ENCODE measurements at regions not wholly inside any gene's neighbourhood (a gene's known extent, or its start where the extent isn't known, plus 50 kb on each side); places are given as distances from the start of the nearest gene placed in this dataset.

DNA sequence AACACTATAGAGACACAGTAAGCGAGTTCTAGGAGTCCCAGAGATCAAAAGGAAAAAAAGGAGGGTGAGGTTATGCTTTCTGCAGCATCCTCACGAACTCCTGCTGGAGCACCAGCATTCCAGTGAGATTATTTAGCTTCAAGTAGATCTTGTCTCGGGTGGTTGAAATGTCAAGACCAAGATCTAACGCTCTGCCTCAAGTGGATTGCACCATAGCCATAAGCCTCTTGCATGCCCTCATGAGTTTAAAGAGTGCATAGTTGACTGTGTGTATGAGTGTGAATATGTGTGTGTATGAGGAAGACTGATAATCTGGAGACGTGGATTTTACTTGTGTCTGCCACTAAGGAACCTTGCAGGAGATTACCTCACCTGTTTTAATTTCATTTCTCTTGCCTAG, 335.3 kb upstream of the ADAMTSL1 start:
- no peak overlapping the region for H3K4me3 ChIP-seq (ENCODE audit: control insufficient read depth in 1 of 7, extremely low read depth in 1 of 7, insufficient read depth in 4 of 7, low read depth in 2 of 7, low read length in 6 of 7)
- no peaks in the 10 kb centered on the region for H3K4me1 ChIP-seq (ENCODE audit: control extremely low read depth in 1 of 4, control insufficient read depth in 4 of 4, insufficient read depth in 4 of 4, low read length in 3 of 4)
- H3K27me3 ChIP-seq (replicated peaks in 2 of 5; ENCODE audit: control insufficient read depth in 4 of 5, insufficient read depth in 5 of 5, low read length in 4 of 5), result no peaks in the 10 kb centered on the region
- no peaks in the 10 kb centered on the region for H3K9me3 ChIP-seq (ENCODE audit: control extremely low read depth in 1 of 5, control insufficient read depth in 4 of 5, insufficient read depth in 2 of 5, low read depth in 1 of 5, low read length in 4 of 5)
- CTCF ChIA-PET, result no interaction called here
- H3K27ac ChIP-seq (ENCODE audit: insufficient read depth in 1 of 2, low read depth in 1 of 2, low read length in 2 of 2, poor library complexity in 1 of 2, severe bottlenecking in 2 of 2), result no peak overlapping the region
- DNase-seq, result no peak
- no peaks in the 10 kb centered on the region for H3K36me3 ChIP-seq (ENCODE audit: control insufficient read depth in 4 of 4, insufficient read depth in 4 of 4, low read length in 3 of 4)
- WGBS (ENCODE audit: insufficient coverage), result 70% methylated on average over 5 of the region's 5 CpGs
- POLR2A ChIA-PET, result no interaction called here

DNA sequence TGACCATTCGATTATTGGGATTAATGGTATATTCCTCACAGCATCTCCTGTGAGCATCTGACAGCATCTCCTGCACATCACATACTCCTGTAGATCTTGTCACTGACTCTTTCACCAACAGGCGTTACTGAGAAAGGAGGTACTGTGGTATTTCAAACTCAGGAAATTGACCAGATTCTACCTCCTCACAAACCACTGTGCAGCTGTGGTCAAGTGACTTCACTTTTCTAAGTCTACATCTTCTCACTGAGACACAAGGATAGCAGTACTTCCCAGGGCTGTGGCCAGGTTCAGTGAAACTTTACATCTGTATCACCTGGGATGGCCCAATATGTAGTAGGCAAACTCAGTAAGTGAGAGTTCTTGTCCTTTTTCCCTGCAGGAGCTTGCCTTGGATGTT, 332.3 kb upstream of the ADAMTSL1 start:
- Histone ChIP-seq H3K27me3 (replicated peaks in 2 of 5; ENCODE audit: control insufficient read depth in 4 of 5, insufficient read depth in 5 of 5, low read length in 4 of 5) (peaks cover 0 to 2% (median 0%) of the 10 kb centered on the region in 5 experiments), H3K4me1 (ENCODE audit: control extremely low read depth in 1 of 4, control insufficient read depth in 4 of 4, insufficient read depth in 4 of 4, low read length in 3 of 4) (no peaks in the 10 kb centered on the region), H3K4me3 (ENCODE audit: control insufficient read depth in 1 of 7, extremely low read depth in 1 of 7, insufficient read depth in 4 of 7, low read depth in 2 of 7, low read length in 6 of 7) (no peak overlapping the region), H3K9me3 (ENCODE audit: control extremely low read depth in 1 of 5, control insufficient read depth in 4 of 5, insufficient read depth in 2 of 5, low read depth in 1 of 5, low read length in 4 of 5) (no peaks in the 10 kb centered on the region), H3K27ac (ENCODE audit: insufficient read depth in 1 of 2, low read depth in 1 of 2, low read length in 2 of 2, poor library complexity in 1 of 2, severe bottlenecking in 2 of 2) (no peak overlapping the region), H3K36me3 (ENCODE audit: control insufficient read depth in 4 of 4, insufficient read depth in 4 of 4, low read length in 3 of 4) (no peaks in the 10 kb centered on the region)
- POLR2A ChIA-PET, result no interaction called here
- CTCF ChIA-PET, result no interaction called here
- DNase-seq, result no peak
- 100% methylated on average over 1 of the region's 2 CpGs for WGBS (ENCODE audit: insufficient coverage)

DNA sequence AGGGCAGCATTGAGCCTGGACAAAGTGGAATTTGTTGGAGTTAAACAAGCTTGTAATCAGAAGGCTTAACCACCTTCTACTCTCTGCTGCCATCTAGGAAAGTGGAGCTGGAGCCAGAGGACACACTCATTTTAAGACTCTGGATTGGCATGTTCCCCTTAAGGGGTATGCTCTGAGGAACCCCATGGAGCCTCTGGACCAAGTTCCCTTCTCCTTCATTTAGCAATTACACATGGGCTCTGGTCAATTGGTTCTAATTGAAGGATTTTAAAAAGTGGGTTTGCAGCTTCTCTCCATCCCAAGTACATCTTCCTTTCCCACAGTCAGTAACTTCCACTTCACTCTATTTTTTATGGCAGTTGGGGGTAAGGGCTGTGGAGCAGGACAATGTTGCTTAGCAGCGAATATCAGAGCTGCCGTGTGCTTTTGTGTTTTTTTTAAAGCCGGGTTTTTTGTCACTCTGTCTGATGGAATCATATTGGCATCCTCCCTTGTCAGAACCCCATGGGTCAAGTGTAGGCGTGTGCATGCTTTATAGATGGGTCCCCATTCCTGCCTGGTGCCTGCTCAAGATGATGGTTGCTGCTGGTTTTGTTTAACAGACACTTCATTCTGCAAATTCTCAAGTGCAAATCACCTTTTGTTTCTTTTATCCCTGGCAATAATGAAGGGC, 330.7 kb upstream of the ADAMTSL1 start:
- no peak for DNase-seq
- ChIA-PET CTCF (no interaction called here), POLR2A (no interaction called here)
- Histone ChIP-seq H3K4me1 (ENCODE audit: control extremely low read depth in 1 of 4, control insufficient read depth in 4 of 4, insufficient read depth in 4 of 4, low read length in 3 of 4) (no peaks in the 10 kb centered on the region), H3K4me3 (ENCODE audit: control insufficient read depth in 1 of 7, extremely low read depth in 1 of 7, insufficient read depth in 4 of 7, low read depth in 2 of 7, low read length in 6 of 7) (no peak overlapping the region), H3K9me3 (ENCODE audit: control extremely low read depth in 1 of 5, control insufficient read depth in 4 of 5, insufficient read depth in 2 of 5, low read depth in 1 of 5, low read length in 4 of 5) (no peaks in the 10 kb centered on the region), H3K27ac (ENCODE audit: insufficient read depth in 1 of 2, low read depth in 1 of 2, low read length in 2 of 2, poor library complexity in 1 of 2, severe bottlenecking in 2 of 2) (no peak overlapping the region), H3K36me3 (ENCODE audit: control insufficient read depth in 4 of 4, insufficient read depth in 4 of 4, low read length in 3 of 4) (no peaks in the 10 kb centered on the region), H3K27me3 (replicated peaks in 2 of 5; ENCODE audit: control insufficient read depth in 4 of 5, insufficient read depth in 5 of 5, low read length in 4 of 5) (peaks cover 0 to 2% (median 0%) of the 10 kb centered on the region in 5 experiments)
- 98% methylated on average over 4 of the region's 4 CpGs for WGBS (ENCODE audit: insufficient coverage)

DNA sequence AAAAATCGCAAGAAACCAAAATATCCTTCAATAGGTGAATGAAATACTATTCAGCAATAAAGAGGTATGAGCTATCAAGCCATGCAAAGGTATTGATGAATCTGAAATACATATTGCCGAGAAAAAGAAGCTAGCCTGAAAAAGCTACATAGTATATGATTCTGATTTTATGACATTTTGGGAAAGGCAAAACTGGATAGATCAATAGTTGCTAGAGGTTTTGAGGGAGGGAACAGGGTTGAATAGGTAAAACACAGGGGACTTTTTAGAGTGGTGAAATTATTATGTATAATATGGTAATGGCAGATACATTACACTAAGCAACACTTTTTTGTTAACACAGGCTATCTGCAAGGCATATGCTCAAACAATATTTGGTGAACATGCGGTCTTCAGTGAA, 327.6 kb upstream of the ADAMTSL1 start:
- no peak overlapping the region for H3K27ac ChIP-seq (ENCODE audit: insufficient read depth in 1 of 2, low read depth in 1 of 2, low read length in 2 of 2, poor library complexity in 1 of 2, severe bottlenecking in 2 of 2)
- H3K9me3 ChIP-seq (ENCODE audit: control extremely low read depth in 1 of 5, control insufficient read depth in 4 of 5, insufficient read depth in 2 of 5, low read depth in 1 of 5, low read length in 4 of 5), result no peaks in the 10 kb centered on the region
- ChIA-PET CTCF (no interaction called here), POLR2A (no interaction called here)
- WGBS (ENCODE audit: insufficient coverage), result 100% methylated on average over 1 of the region's 3 CpGs
- H3K4me3 ChIP-seq (ENCODE audit: control insufficient read depth in 1 of 7, extremely low read depth in 1 of 7, insufficient read depth in 4 of 7, low read depth in 2 of 7, low read length in 6 of 7), result no peak overlapping the region
- no peaks in the 10 kb centered on the region for H3K36me3 ChIP-seq (ENCODE audit: control insufficient read depth in 4 of 4, insufficient read depth in 4 of 4, low read length in 3 of 4)
- H3K27me3 ChIP-seq (replicated peaks in 2 of 5; ENCODE audit: control insufficient read depth in 4 of 5, insufficient read depth in 5 of 5, low read length in 4 of 5), result peaks cover 0 to 2% (median 0%) of the 10 kb centered on the region in 5 experiments
- no peaks in the 10 kb centered on the region for H3K4me1 ChIP-seq (ENCODE audit: control extremely low read depth in 1 of 4, control insufficient read depth in 4 of 4, insufficient read depth in 4 of 4, low read length in 3 of 4)
- no peak for DNase-seq

DNA sequence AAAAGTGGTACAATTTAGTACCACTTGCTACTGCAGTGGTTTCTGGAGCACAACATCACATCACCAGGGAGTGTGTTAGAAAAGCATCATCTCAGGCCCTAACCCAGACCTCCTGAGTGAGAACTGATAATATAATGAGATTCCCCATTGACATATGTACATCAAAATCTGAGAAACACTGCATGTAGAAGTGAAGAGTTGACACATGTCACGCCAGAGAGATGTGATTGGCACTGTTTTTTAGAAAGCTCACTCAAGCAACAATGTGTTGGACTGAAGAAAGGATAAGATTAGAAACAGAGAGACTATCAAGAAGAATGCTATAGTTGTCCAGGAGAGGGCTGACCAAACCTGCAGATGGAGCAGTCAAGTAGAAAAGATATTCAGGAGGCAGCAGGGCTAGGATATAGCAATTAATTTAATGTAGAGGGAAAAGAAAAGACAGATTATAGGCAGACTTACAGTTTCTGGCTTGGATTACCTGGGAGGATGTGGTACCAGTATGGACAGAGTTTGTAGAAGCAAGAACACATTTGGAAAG, 324.4 kb upstream of the ADAMTSL1 start:
- Histone ChIP-seq H3K27me3 (replicated peaks in 2 of 5; ENCODE audit: control insufficient read depth in 4 of 5, insufficient read depth in 5 of 5, low read length in 4 of 5) (peaks cover 0 to 5% (median 0%) of the 10 kb centered on the region in 5 experiments), H3K4me1 (ENCODE audit: control extremely low read depth in 1 of 4, control insufficient read depth in 4 of 4, insufficient read depth in 4 of 4, low read length in 3 of 4) (no peaks in the 10 kb centered on the region), H3K36me3 (ENCODE audit: control insufficient read depth in 4 of 4, insufficient read depth in 4 of 4, low read length in 3 of 4) (no peaks in the 10 kb centered on the region), H3K9me3 (ENCODE audit: control extremely low read depth in 1 of 5, control insufficient read depth in 4 of 5, insufficient read depth in 2 of 5, low read depth in 1 of 5, low read length in 4 of 5) (peaks cover 0 to 3% (median 0%) of the 10 kb centered on the region in 5 experiments), H3K27ac (ENCODE audit: insufficient read depth in 1 of 2, low read depth in 1 of 2, low read length in 2 of 2, poor library complexity in 1 of 2, severe bottlenecking in 2 of 2) (no peak overlapping the region), H3K4me3 (ENCODE audit: control insufficient read depth in 1 of 7, extremely low read depth in 1 of 7, insufficient read depth in 4 of 7, low read depth in 2 of 7, low read length in 6 of 7) (no peak overlapping the region)
- CTCF ChIA-PET, result no interaction called here
- WGBS (ENCODE audit: insufficient coverage), result 80% methylated on average over 1 of the region's 1 CpG
- no peak for DNase-seq
- POLR2A ChIA-PET, result no interaction called here

DNA sequence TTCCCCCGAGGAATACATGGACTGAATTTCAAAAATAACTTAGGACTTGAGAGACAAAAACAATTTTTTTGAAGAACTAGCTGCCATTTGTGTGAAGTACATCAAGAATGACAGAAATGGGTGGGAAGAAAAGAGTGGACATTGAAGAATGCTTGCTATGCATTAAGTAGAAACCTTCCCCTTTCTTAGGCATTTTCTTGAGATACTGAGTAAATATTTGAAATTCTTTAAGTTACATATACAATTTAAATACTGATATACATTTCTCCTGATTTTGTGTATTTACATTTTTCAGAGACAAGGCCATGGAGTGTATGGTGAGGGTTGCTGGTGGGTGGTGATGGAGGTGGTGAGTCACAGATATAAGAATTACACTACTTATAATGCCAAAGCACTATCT, 319.3 kb upstream of the ADAMTSL1 start:
- Histone ChIP-seq H3K4me1 (ENCODE audit: control extremely low read depth in 1 of 4, control insufficient read depth in 4 of 4, insufficient read depth in 4 of 4, low read length in 3 of 4) (no peaks in the 10 kb centered on the region), H3K36me3 (ENCODE audit: control insufficient read depth in 4 of 4, insufficient read depth in 4 of 4, low read length in 3 of 4) (no peaks in the 10 kb centered on the region), H3K27ac (ENCODE audit: insufficient read depth in 1 of 2, low read depth in 1 of 2, low read length in 2 of 2, poor library complexity in 1 of 2, severe bottlenecking in 2 of 2) (no peak overlapping the region), H3K9me3 (ENCODE audit: control extremely low read depth in 1 of 5, control insufficient read depth in 4 of 5, insufficient read depth in 2 of 5, low read depth in 1 of 5, low read length in 4 of 5) (peaks cover 0 to 3% (median 0%) of the 10 kb centered on the region in 5 experiments), H3K4me3 (ENCODE audit: control insufficient read depth in 1 of 7, extremely low read depth in 1 of 7, insufficient read depth in 4 of 7, low read depth in 2 of 7, low read length in 6 of 7) (no peak overlapping the region), H3K27me3 (replicated peaks in 2 of 5; ENCODE audit: control insufficient read depth in 4 of 5, insufficient read depth in 5 of 5, low read length in 4 of 5) (peaks cover 0 to 4% (median 0%) of the 10 kb centered on the region in 5 experiments)
- DNase-seq, result no peak
- ChIA-PET CTCF (no interaction called here), POLR2A (no interaction called here)
- WGBS (ENCODE audit: insufficient coverage), result no CpG with 5 or more reads among the region's 1 CpG

DNA sequence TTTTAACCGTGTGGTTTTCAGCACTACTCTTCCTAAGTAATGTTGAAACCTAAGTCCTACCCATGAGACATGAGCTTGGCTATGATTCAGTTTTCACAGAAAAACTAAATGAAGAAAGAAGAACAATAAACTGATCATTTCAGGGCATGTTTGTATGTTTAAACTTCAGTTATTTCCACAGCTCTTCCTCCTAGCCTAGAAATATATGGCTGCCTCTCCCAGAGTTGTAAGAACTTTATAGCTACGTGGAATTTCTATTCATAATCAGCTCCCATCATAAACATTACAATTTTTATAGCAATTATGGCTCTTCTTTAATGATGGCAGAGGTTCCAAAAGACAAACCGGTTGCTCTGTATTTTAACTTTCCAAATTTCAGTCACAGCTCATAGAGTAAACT, 314.7 kb upstream of the ADAMTSL1 start:
- WGBS (ENCODE audit: insufficient coverage), result 100% methylated on average over 1 of the region's 3 CpGs
- Histone ChIP-seq H3K27ac (ENCODE audit: insufficient read depth in 1 of 2, low read depth in 1 of 2, low read length in 2 of 2, poor library complexity in 1 of 2, severe bottlenecking in 2 of 2) (no peak overlapping the region), H3K9me3 (ENCODE audit: control extremely low read depth in 1 of 5, control insufficient read depth in 4 of 5, insufficient read depth in 2 of 5, low read depth in 1 of 5, low read length in 4 of 5) (no peaks in the 10 kb centered on the region), H3K36me3 (ENCODE audit: control insufficient read depth in 4 of 4, insufficient read depth in 4 of 4, low read length in 3 of 4) (no peaks in the 10 kb centered on the region), H3K4me3 (ENCODE audit: control insufficient read depth in 1 of 7, extremely low read depth in 1 of 7, insufficient read depth in 4 of 7, low read depth in 2 of 7, low read length in 6 of 7) (no peak overlapping the region), H3K4me1 (ENCODE audit: control extremely low read depth in 1 of 4, control insufficient read depth in 4 of 4, insufficient read depth in 4 of 4, low read length in 3 of 4) (no peaks in the 10 kb centered on the region), H3K27me3 (replicated peaks in 2 of 5; ENCODE audit: control insufficient read depth in 4 of 5, insufficient read depth in 5 of 5, low read length in 4 of 5) (peaks cover 0 to 5% (median 0%) of the 10 kb centered on the region in 5 experiments)
- ChIA-PET CTCF (interaction anchor here (1.5 kb wide), 1 partner anchor 16 kb away, joined by 3 read pairs; no protein-coding TSS in a partner anchor), POLR2A (no interaction called here)
- DNase-seq, result no peak

Data from common myeloid progenitor, CD34-positive (primary cell).